Astrocyte of the spinal cord (primary cell): ENCODE measurements at regions not wholly inside any gene's neighbourhood (a gene's known extent, or its start where the extent isn't known, plus 50 kb on each side); places are given as distances from the start of the nearest gene placed in this dataset.
A peak's percentile ranks its signal among the peaks of the same experiment; 100 is the strongest.

Experiments
- DNase-seq: peaks from one replicate; pipeline ENCODE4 v3.0.0; 2011; ENCODE audit warnings: low read depth, low spot score
- H3K4me3 ChIP-seq: 2 replicates; pipeline ENCODE4 v1.5.1; 2011; ENCODE audit warnings: low read depth, mild to moderate bottlenecking, low read length, moderate library complexity
- CTCF ChIP-seq: IDR thresholded peaks from 2 replicates; pipeline ENCODE4 v1.5.1; 2012; ENCODE audit warnings: low read depth, mild to moderate bottlenecking, low read length, inconsistent platforms
- in situ Hi-C: cut with HindIII; loops from 2 replicates; pipeline ENCODE4 v1.10.0; 2017; ENCODE audit warnings: low sequenced_read_pairs

GRCh38 chr2:6480514-6480913, 385.2 kb downstream of the CMPK2 start:
- no peak for TF ChIP-seq CTCF
- no peak overlapping the region for H3K4me3 ChIP-seq
- DNase-seq, result no peak
- in situ Hi-C loops, result no loop called here

GRCh38 chr2:6482256-6482655, 383.5 kb downstream of the CMPK2 start:
- H3K4me3 ChIP-seq, result no peak overlapping the region
- no peak for DNase-seq
- in situ Hi-C loops, result no loop called here
- no peak for TF ChIP-seq CTCF

- H3K4me3 ChIP-seq, result no peak overlapping the region
- in situ Hi-C loops, result no loop called here
- no peak for DNase-seq
- no peak for TF ChIP-seq CTCF
Observed at GRCh38 chr2:6487765-6488164, 377.9 kb downstream of the CMPK2 start.

- TF ChIP-seq CTCF, result no peak
- in situ Hi-C loops, result no loop called here
- peak; percentile 40 for DNase-seq
- H3K4me3 ChIP-seq, result no peak overlapping the region
Observed at GRCh38 chr2:6492573-6492972, 373.1 kb downstream of the CMPK2 start.

- no peak for DNase-seq
- TF ChIP-seq CTCF, result no peak
- H3K4me3 ChIP-seq, result no peak overlapping the region
- in situ Hi-C loops, result no loop called here
Observed at GRCh38 chr2:6493266-6493665, 372.4 kb downstream of the CMPK2 start.

- TF ChIP-seq CTCF, result no peak
- H3K4me3 ChIP-seq, result no peak overlapping the region
- in situ Hi-C loops, result no loop called here
- no peak for DNase-seq
Observed at GRCh38 chr2:6493669-6494068, 372.0 kb downstream of the CMPK2 start.

GRCh38 chr2:6495466-6495865, 370.2 kb downstream of the CMPK2 start:
- DNase-seq, result no peak
- no peak overlapping the region for H3K4me3 ChIP-seq

More at GRCh38 chr2:6495466-6495865, 370.2 kb downstream of the CMPK2 start:
- in situ Hi-C loops, result no loop called here
- TF ChIP-seq CTCF, result no peak
